Endothelial cell of umbilical vein (primary cell): ENCODE measurements at regions not wholly inside any gene's neighbourhood (a gene's known extent, or its start where the extent isn't known, plus 50 kb on each side); places are given as distances from the start of the nearest gene placed in this dataset.
"Not testable (repeated sequence)": the region's sequence is repeated elsewhere in the genome, so short reads cannot be mapped to it uniquely, and the experiment has no call there.

Experiments used
- BruUV-seq: library from RNA; stranded (reverse); fragments of 400-500 nt; replicated peaks from 2 replicates; lab custom pipeline; 2021; lab: Mats Ljungman, UMichigan
- CTCF ChIA-PET: fragments of 300-600, 350-600 bp; sonication (Branson Sonifier 250); formaldehyde crosslinking; loops from one replicate; lab custom pipeline; 2021; ENCODE audit warnings: antibody characterized with exemption, inconsistent platforms; lab: Charles Lee
- POLR2A ChIA-PET: fragments of 300-600, 350-600 bp; sonication (Branson Sonifier 250); formaldehyde crosslinking; loops from one replicate; lab custom pipeline; 2021; ENCODE audit warnings: antibody characterized with exemption, inconsistent platforms; lab: Charles Lee
- DNase-seq: peaks from one replicate; pipeline ENCODE4 v3.0.0-alpha.2; 2011; ENCODE audit warnings: low read depth, low spot score
- FAIRE-seq: peaks from 2 replicates; lab custom pipeline; 2011; peaks lifted over from hg19 to GRCh38; lab: Jason Lieb, UNC
- H2AFZ ChIP-seq: 2 replicates; pipeline ENCODE4 v1.6.0; 2012; ENCODE audit warnings: low read depth, low read length, control low read depth, inconsistent platforms
- H3K27ac ChIP-seq: 2 replicates; pipeline ENCODE4 v1.5.1; 2011; ENCODE audit warnings: low read depth, mild to moderate bottlenecking, control low read depth, low read length, moderate library complexity; ENCODE audit not compliant: insufficient read depth
- H3K27me3 ChIP-seq, 2 experiments: 2 replicates each; pipeline versions ENCODE4 v1.6.0 to v1.6.1; 2011; ENCODE audit warnings: low read length in 2 of 2, mixed read lengths in 1 of 2; ENCODE audit not compliant: control insufficient read depth in 2 of 2, insufficient read depth in 2 of 2
- H3K36me3 ChIP-seq, 2 experiments: 2 replicates in 1 of 2; 3 replicates in 1 of 2; pipeline ENCODE4 v1.5.1; 2011; ENCODE audit warnings: low read length in 2 of 2, mild to moderate bottlenecking in 1 of 2, moderate library complexity in 1 of 2; ENCODE audit not compliant: control insufficient read depth in 2 of 2, insufficient read depth in 2 of 2; ENCODE audit errors: extremely low read depth in 1 of 2
- H3K4me1 ChIP-seq: 3 replicates; pipeline ENCODE4 v1.5.1; 2011; ENCODE audit warnings: mild to moderate bottlenecking, low read length; ENCODE audit not compliant: control insufficient read depth, insufficient read depth; ENCODE audit errors: extremely low read depth
- H3K4me2 ChIP-seq: 2 replicates; pipeline ENCODE4 v1.6.1; 2011; ENCODE audit warnings: low read length, control low read depth, mixed read lengths; ENCODE audit not compliant: insufficient read depth
- H3K4me3 ChIP-seq, 3 experiments: fragments of 200-600 bp in 1 of 3; sonication (generic), shearing (Covaris generic) in 1 of 3; replicated peaks in 1 of 3; 2 replicates each; pipeline ENCODE4 v1.5.1; 2011 to 2016; ENCODE audit warnings: control low read depth in 3 of 3, low read length in 3 of 3, mild to moderate bottlenecking in 2 of 3, inconsistent platforms in 1 of 3, low read depth in 1 of 3, moderate library complexity in 1 of 3; ENCODE audit not compliant: insufficient read depth in 1 of 3
- H3K79me2 ChIP-seq: 2 replicates; pipeline ENCODE4 v1.6.0; 2012; ENCODE audit warnings: low read length, inconsistent platforms; ENCODE audit not compliant: control insufficient read depth, insufficient read depth
- H3K9ac ChIP-seq: replicated peaks from 2 replicates; pipeline ENCODE3; 2011; ENCODE audit warnings: low read length, control low read depth; ENCODE audit not compliant: insufficient read depth; ENCODE audit errors: extremely low read depth
- H3K9me1 ChIP-seq: replicated peaks from 3 replicates; pipeline ENCODE4 v1.6.0; 2011; ENCODE audit warnings: mild to moderate bottlenecking, low read length; ENCODE audit not compliant: control insufficient read depth, insufficient read depth; ENCODE audit errors: extremely low read depth
- H3K9me3 ChIP-seq: replicated peaks from 2 replicates; pipeline ENCODE4 v1.5.1; 2012; ENCODE audit warnings: low read length, inconsistent platforms; ENCODE audit not compliant: control insufficient read depth, insufficient read depth
- H4K20me1 ChIP-seq: replicated peaks from 2 replicates; pipeline ENCODE3; 2011; ENCODE audit warnings: mild to moderate bottlenecking, low read length; ENCODE audit not compliant: control insufficient read depth, insufficient read depth; ENCODE audit errors: extremely low read depth
- EZH2 ChIP-seq: IDR thresholded peaks from 2 replicates; pipeline ENCODE4 v1.6.1; 2012; ENCODE audit warnings: borderline replicate concordance, low read depth, mild to moderate bottlenecking, moderate library complexity, low read length, inconsistent platforms; ENCODE audit not compliant: severe bottlenecking
- MYC ChIP-seq: IDR thresholded peaks from one replicate; pipeline ENCODE4 v1.6.1; 2011; ENCODE audit warnings: mild to moderate bottlenecking, low read depth, low read length
- POLR2A ChIP-seq: IDR thresholded peaks from 2 replicates; pipeline ENCODE4 v1.6.1; 2012; ENCODE audit warnings: low read depth, mild to moderate bottlenecking, control low read depth, low read length
- dilution Hi-C: fragments of 300-500 bp; cut with MboI; formaldehyde crosslinking; loops from one replicate; pipeline ENCODE4 v1.15.0; 2019; ENCODE audit warnings: low sequenced_read_pairs; ENCODE audit not compliant: extremely low pct_ligation_motif_present
- intact Hi-C: fragments of 100-400 bp; cut with micrococcal nuclease; formaldehyde crosslinking; loops from one replicate; pipeline ENCODE4 v1.10.0; 2022
- TF ChIP-seq, protein P1 (sequence below): IDR thresholded peaks from 2 replicates; pipeline ENCODE4 v1.6.1; 2011; ENCODE audit not compliant: insufficient read depth, insufficient read length

DNA sequence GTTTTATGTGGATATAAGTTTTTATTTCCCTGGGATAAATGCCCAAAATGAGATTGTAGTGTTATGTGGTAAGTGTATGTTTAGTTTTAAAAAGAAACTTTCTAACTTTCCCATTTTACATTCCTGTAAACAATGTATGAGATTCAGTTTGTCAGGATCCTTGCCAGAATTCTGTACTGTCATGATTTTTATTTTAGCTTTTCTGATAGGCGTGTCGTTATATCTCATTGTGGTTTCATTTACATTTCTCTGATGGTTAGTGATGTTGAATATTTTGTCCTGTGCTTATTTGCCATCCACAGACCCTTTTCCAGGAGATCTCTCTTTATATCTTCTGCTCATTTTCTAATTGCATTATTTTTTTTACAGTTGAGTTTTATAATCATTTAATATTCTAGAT, 245.6 kb upstream of the CDH2 start:
- intact Hi-C loops, result no loop called here
- BruUV-seq, result no TSS peak
- CTCF ChIA-PET, result no interaction called here

DNA sequence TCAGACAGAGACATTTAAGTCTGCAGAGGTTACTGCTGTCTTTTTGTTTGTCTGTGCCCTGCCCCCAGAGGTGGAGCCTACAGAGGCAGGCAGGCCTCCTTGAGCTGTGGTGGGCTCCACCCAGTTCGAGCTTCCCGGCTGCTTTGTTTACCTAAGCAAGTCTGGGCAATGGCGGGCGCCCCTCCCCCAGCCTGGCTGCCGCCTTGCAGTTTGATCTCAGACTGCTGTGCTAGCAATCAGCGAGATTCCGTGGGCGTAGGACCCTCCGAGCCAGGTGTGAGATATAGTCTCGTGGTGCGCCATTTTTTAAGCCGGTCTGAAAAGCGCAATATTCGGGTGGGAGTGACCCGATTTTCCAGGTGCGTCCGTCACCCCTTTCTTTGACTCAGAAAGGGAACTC, 245.0 kb upstream of the CDH2 start:
- BruUV-seq, dilution Hi-C loops, H3K27ac ChIP-seq: not testable (repeated sequence)

More for the DNA sequence above, 245.6 kb upstream of the CDH2 start:
- DNase-seq, result no peak
- dilution Hi-C loops, result no loop called here
- Histone ChIP-seq H3K79me2 (no peaks in the 10 kb centered on the region), H3K4me1 (no peaks in the 10 kb centered on the region), H3K4me3 (no peak overlapping the region), H3K4me2 (no peak overlapping the region), H3K9me1 (no peaks in the 10 kb centered on the region), H3K36me3 (no peaks in the 10 kb centered on the region), H3K27ac (no peak overlapping the region), H3K27me3 (no peaks in the 10 kb centered on the region), H2AFZ (no peak overlapping the region), H3K9ac (no peak overlapping the region), H4K20me1 (no peaks in the 10 kb centered on the region), H3K9me3 (no peaks in the 10 kb centered on the region)
- POLR2A ChIA-PET, result no interaction called here
- no peak for FAIRE-seq
- TF ChIP-seq, protein P1, sequence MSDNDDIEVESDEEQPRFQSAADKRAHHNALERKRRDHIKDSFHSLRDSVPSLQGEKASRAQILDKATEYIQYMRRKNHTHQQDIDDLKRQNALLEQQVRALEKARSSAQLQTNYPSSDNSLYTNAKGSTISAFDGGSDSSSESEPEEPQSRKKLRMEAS, result no peak
- no peak for TF ChIP-seq EZH2
- no peak for TF ChIP-seq MYC
- no peak for TF ChIP-seq POLR2A

More for the DNA sequence above, 245.0 kb upstream of the CDH2 start:
- H3K4me1 ChIP-seq, POLR2A ChIA-PET, H3K9me1 ChIP-seq, H3K9me3 ChIP-seq, CTCF ChIA-PET, H3K36me3 ChIP-seq, H3K4me3 ChIP-seq, FAIRE-seq, H3K79me2 ChIP-seq, H4K20me1 ChIP-seq, H3K27me3 ChIP-seq, H3K4me2 ChIP-seq, intact Hi-C loops, H3K9ac ChIP-seq, DNase-seq, H2AFZ ChIP-seq: not testable (repeated sequence)
